SK-N-SH (cell line): ENCODE measurements at regions not wholly inside any gene's neighbourhood (a gene's known extent, or its start where the extent isn't known, plus 50 kb on each side); places are given as distances from the start of the nearest gene placed in this dataset.
A peak's percentile ranks its signal among the peaks of the same experiment; 100 is the strongest.

ENCODE experiments used
- CTCF ChIA-PET: fragments of 300-600, 350-600 bp; formaldehyde crosslinking; extraction: SDS; loops from one replicate; lab custom pipeline; 2021; lab: Yijun Ruan, JAX
- POLR2A ChIA-PET: fragments of 350-600 bp; sonication (Branson Sonifier 250); formaldehyde crosslinking; extraction: SDS; loops from one replicate; lab custom pipeline; 2020; ENCODE audit warnings: antibody characterized with exemption, inconsistent platforms; lab: Yijun Ruan, JAX
- DNase-seq: peaks from one replicate; pipeline ENCODE4 v3.0.0; 2012
- H2AFZ ChIP-seq: fragments of 200-600 bp; sonication (generic); 2 replicates; pipeline ENCODE4 v1.8.1; 2016; ENCODE audit warnings: antibody characterized with exemption, mild to moderate bottlenecking, low read depth
- H3F3A ChIP-seq: fragments of 200-600 bp; sonication (generic); replicated peaks from 2 replicates; pipeline ENCODE3; 2016; ENCODE audit warnings: antibody characterized with exemption, mild to moderate bottlenecking; ENCODE audit not compliant: insufficient read depth
- H3K27ac ChIP-seq, 2 experiments: fragments of 200-500 bp in 1 of 2; fragments of 200-600 bp in 1 of 2; sonication (Bioruptor generic) in 1 of 2; sonication (generic), shearing (Covaris generic) in 1 of 2; 2 replicates each; pipeline versions ENCODE4 v1.5.1 to v1.6.1; 2014 to 2016; ENCODE audit warnings: low read depth in 2 of 2, inconsistent platforms in 1 of 2, low read length in 1 of 2, mild to moderate bottlenecking in 1 of 2, mixed read lengths in 1 of 2
- H3K27me3 ChIP-seq: fragments of 200-600 bp; sonication (generic), shearing (Covaris generic); 2 replicates; pipeline ENCODE4 v1.6.1; 2016; ENCODE audit warnings: mixed run types; ENCODE audit not compliant: insufficient read depth
- H3K36me3 ChIP-seq, 2 experiments: fragments of 200-500 bp in 1 of 2; fragments of 200-600 bp in 1 of 2; sonication (Bioruptor generic) in 1 of 2; sonication (generic) in 1 of 2; replicated peaks in 1 of 2; 2 replicates each; pipeline versions ENCODE3 to v1.5.1; 2014 to 2016; ENCODE audit warnings: low read length in 1 of 2, mild to moderate bottlenecking in 1 of 2; ENCODE audit not compliant: insufficient read depth in 2 of 2, control insufficient read depth in 1 of 2
- H3K4me1 ChIP-seq, 2 experiments: fragments of 200-500 bp in 1 of 2; fragments of 200-600 bp in 1 of 2; sonication (Bioruptor generic) in 1 of 2; sonication (generic), shearing (Covaris generic) in 1 of 2; 2 replicates each; pipeline versions ENCODE4 v1.5.1 to v1.6.1; 2014 to 2016; ENCODE audit warnings: low read depth in 1 of 2, low read length in 1 of 2, mixed run types in 1 of 2; ENCODE audit not compliant: insufficient read depth in 2 of 2, control insufficient read depth in 1 of 2
- H3K4me2 ChIP-seq: fragments of 200-600 bp; sonication (generic), shearing (Covaris generic); 2 replicates; pipeline ENCODE4 v1.6.1; 2017; ENCODE audit warnings: mixed run types
- H3K4me3 ChIP-seq, 2 experiments: fragments of 200-500 bp in 1 of 2; fragments of 200-600 bp in 1 of 2; sonication (Bioruptor generic) in 1 of 2; sonication (generic), shearing (Covaris generic) in 1 of 2; 2 replicates each; pipeline versions ENCODE4 v1.5.1 to v1.8.1; 2014 to 2016; ENCODE audit warnings: low read depth in 2 of 2, inconsistent platforms in 1 of 2, low read length in 1 of 2, mild to moderate bottlenecking in 1 of 2, mixed read lengths in 1 of 2, moderate library complexity in 1 of 2
- H3K79me2 ChIP-seq: fragments of 200-600 bp; sonication (generic); 2 replicates; pipeline ENCODE4 v1.8.1; 2017; ENCODE audit warnings: mild to moderate bottlenecking; ENCODE audit not compliant: insufficient read depth
- H3K9ac ChIP-seq: fragments of 200-600 bp; sonication (generic); 2 replicates; pipeline ENCODE4 v1.6.1; 2017; ENCODE audit warnings: mixed run types
- H3K9me2 ChIP-seq: fragments of 200-600 bp; sonication (generic); 2 replicates; pipeline ENCODE4 v1.6.1; 2017; ENCODE audit warnings: mixed run types
- H3K9me3 ChIP-seq: fragments of 200-600 bp; sonication (generic); 2 replicates; pipeline ENCODE4 v1.6.1; 2017; ENCODE audit warnings: mixed run types, mild to moderate bottlenecking, moderate library complexity
- H4K20me1 ChIP-seq: fragments of 200-600 bp; sonication (generic); 2 replicates; pipeline ENCODE4 v1.6.1; 2017; ENCODE audit warnings: mild to moderate bottlenecking, mixed run types; ENCODE audit not compliant: insufficient read depth
- CHD2 ChIP-seq: fragments of 150-350 bp; IDR thresholded peaks from 2 replicates; pipeline ENCODE4 v1.6.1; 2018; ENCODE audit warnings: low read length; ENCODE audit not compliant: partially characterized antibody
- EP300 ChIP-seq, 2 experiments: IDR thresholded peaks; 2 replicates each; pipeline versions ENCODE4 v1.4.0 to v1.6.1; 2012; ENCODE audit warnings: borderline replicate concordance in 1 of 2, low read depth in 1 of 2, low read length in 1 of 2
- EZH2phosphoT487 ChIP-seq: fragments of 200-600 bp; sonication (generic); IDR thresholded peaks from 2 replicates; pipeline ENCODE4 v1.6.1; 2017; ENCODE audit warnings: low read depth, mixed run types, mild to moderate bottlenecking, antibody characterized with exemption, moderate library complexity, borderline replicate concordance
- GATA2 ChIP-seq: sonication (generic); formaldehyde crosslinking; IDR thresholded peaks from 2 replicates; pipeline ENCODE4 v1.5.0; 2020; ENCODE audit warnings: mild to moderate bottlenecking, missing genetic modification reagents
- JUND ChIP-seq: IDR thresholded peaks from 2 replicates; pipeline ENCODE4 v1.4.0; 2012
- NFIC ChIP-seq: IDR thresholded peaks from 2 replicates; pipeline ENCODE4 v1.4.0; 2012; ENCODE audit warnings: borderline replicate concordance
- PBX3 ChIP-seq: IDR thresholded peaks from 2 replicates; pipeline ENCODE4; 2012
- RAD21 ChIP-seq: IDR thresholded peaks from 2 replicates; pipeline ENCODE4 v1.6.1; 2012; ENCODE audit warnings: mild to moderate bottlenecking, low read length
- REST ChIP-seq: IDR thresholded peaks from 2 replicates; pipeline ENCODE4 v1.6.1; 2012; ENCODE audit warnings: mild to moderate bottlenecking, low read depth, low read length, moderate library complexity
- TCF12 ChIP-seq: IDR thresholded peaks from 2 replicates; pipeline ENCODE4 v1.4.0; 2012
- USF1 ChIP-seq: IDR thresholded peaks from 2 replicates; pipeline ENCODE4 v1.4.0; 2012; ENCODE audit warnings: low read depth, borderline replicate concordance
- WGBS: methylation state at CpG from one replicate; pipeline ENCODE4 v1.1.6; 2017; ENCODE audit warnings: low lambda C conversion rate; 5-methylcytosine and 5-hydroxymethylcytosine counted together

GRCh38 chr7:68622500-68622899 is 975.8 kb upstream of the AUTS2 start:
- H3K9me2 ChIP-seq, result no peaks in the 10 kb centered on the region
- no peaks in the 10 kb centered on the region for H3K9me3 ChIP-seq
- no peak overlapping the region for H3K4me3 ChIP-seq
- H3K36me3 ChIP-seq, result no peaks in the 10 kb centered on the region
- ChIA-PET POLR2A (no interaction called here), CTCF (no interaction called here)
- peak; percentile 34 for DNase-seq
- H3K79me2 ChIP-seq, result no peaks in the 10 kb centered on the region
- H2AFZ ChIP-seq, result no peak overlapping the region
- TF ChIP-seq CHD2 (peak; percentile 39), EP300 (IDR thresholded peaks at IDR 0.05; ENCODE audit: borderline replicate concordance in 1 of 2, low read depth in 1 of 2, low read length in 1 of 2) (peak in 1 of 2 experiments; percentile 85; a peak in 2 of 4 replicates), GATA2 (CRISPR knock-in tag) (peak; percentile 42; the same call in 1 of the 2 replicates), REST (no peak), RAD21 (peak; percentile 25; the same call in 1 of the 2 replicates), EZH2phosphoT487 (no peak)
- no peaks in the 10 kb centered on the region for H4K20me1 ChIP-seq
- H3K27ac ChIP-seq, result peak overlapping the region in 1 of 2 experiments; percentile 82; a peak in 2 of 4 replicates
- no peak overlapping the region for H3K9ac ChIP-seq
- no peak overlapping the region for H3K4me2 ChIP-seq
- no peaks in the 10 kb centered on the region for H3F3A ChIP-seq
- no peaks in the 10 kb centered on the region for H3K27me3 ChIP-seq
- H3K4me1 ChIP-seq, result peaks cover 0 to 7% of the 10 kb centered on the region in 2 experiments; a peak in 2 of 4 replicates
- 27% methylated on average over 3 of the region's 3 CpGs for WGBS

GRCh38 chr7:68623030-68623429 is 975.2 kb upstream of the AUTS2 start:
- CTCF ChIA-PET, result no interaction called here
- no peaks in the 10 kb centered on the region for H3K79me2 ChIP-seq
- H3F3A ChIP-seq, result no peaks in the 10 kb centered on the region
- WGBS, result 39% methylated on average over 1 of the region's 1 CpG
- no peaks in the 10 kb centered on the region for H3K9me2 ChIP-seq
- no peak overlapping the region for H3K9ac ChIP-seq
- POLR2A ChIA-PET, result no interaction called here
- H3K4me1 ChIP-seq, result peaks cover 0 to 7% of the 10 kb centered on the region in 2 experiments; a peak in 2 of 4 replicates
- no peak overlapping the region for H2AFZ ChIP-seq
- no peak for DNase-seq
- H3K4me3 ChIP-seq, result no peak overlapping the region
- H3K9me3 ChIP-seq, result no peaks in the 10 kb centered on the region
- H4K20me1 ChIP-seq, result no peaks in the 10 kb centered on the region
- H3K4me2 ChIP-seq, result no peak overlapping the region
- H3K36me3 ChIP-seq, result no peaks in the 10 kb centered on the region
- TF ChIP-seq JUND (no peak), TCF12 (no peak), EZH2phosphoT487 (no peak), EP300 (IDR thresholded peaks at IDR 0.05; ENCODE audit: borderline replicate concordance in 1 of 2, low read depth in 1 of 2, low read length in 1 of 2) (no peak), PBX3 (no peak), USF1 (no peak), NFIC (no peak)
- no peaks in the 10 kb centered on the region for H3K27me3 ChIP-seq
- peak overlapping the region in 1 of 2 experiments; percentile 82; a peak in 2 of 4 replicates for H3K27ac ChIP-seq
